ENCODE measurements at regions not wholly inside any gene's neighbourhood (a gene's known extent, or its start where the extent isn't known, plus 50 kb on each side); places are given as distances from the start of the nearest gene placed in this dataset.

DNA sequence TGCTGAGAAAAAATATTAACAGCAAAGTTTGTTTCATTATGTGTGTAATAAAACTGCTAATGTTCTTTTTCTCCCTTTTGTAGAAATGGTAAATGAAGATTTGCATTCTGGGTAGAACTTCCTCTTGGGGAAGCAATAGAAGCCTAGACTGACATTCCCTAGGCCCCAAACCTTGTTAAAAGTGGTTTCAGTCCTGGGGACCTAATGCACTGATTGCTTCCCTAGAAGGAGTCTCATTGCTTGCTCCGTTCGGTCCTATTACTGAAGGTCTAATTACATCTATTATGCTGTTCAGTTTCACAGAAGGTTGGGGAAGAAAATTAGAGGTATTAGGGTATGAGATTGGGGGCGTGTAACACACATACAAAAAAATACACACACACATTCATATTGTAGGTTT lies 893.8 kb downstream of the TLE4 start:
- DNase-seq (ENCODE audit: low read depth): no peak

DNA sequence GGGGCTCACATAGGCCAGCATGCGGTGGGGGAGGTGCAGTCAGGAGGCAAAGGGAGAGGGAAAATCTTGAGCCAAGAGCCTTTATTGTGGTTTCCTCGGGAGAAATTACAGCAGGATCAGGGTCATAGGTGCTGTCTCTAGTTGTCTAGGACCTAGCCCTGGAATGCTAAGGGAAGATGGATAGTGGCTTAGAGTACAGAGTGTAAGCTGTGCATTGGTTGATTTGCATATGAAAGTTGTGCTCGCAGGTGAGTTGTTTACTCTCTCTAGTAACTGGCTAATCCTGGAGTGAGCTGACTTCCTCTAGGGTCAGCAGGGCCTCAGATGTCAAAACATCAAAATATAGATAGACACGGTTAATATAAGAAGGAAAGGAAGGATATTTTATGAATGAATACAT lies 877.7 kb downstream of the TLE4 start:
- no peak for DNase-seq (ENCODE audit: low read depth)

DNA sequence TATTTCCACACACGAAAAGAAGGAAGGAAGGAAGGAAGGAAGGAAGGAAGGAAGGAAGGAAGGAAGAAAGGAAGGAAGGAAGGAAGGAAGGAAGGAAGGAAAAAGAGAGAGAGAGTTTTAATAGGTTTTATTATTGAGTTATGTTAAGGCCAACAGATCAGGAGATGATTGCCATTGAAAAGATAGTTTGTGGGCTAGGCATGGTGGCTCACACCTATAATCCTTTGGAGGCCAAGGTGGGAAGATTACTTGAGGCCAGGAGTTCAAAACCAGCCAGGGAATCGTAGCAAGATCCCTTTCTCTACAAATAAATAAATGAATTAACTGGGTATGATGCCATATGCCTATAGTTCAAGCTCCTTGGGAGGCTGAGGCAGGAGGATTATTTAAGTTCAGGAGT lies 877.2 kb downstream of the TLE4 start:
- no peak for DNase-seq (ENCODE audit: low read depth)

DNA sequence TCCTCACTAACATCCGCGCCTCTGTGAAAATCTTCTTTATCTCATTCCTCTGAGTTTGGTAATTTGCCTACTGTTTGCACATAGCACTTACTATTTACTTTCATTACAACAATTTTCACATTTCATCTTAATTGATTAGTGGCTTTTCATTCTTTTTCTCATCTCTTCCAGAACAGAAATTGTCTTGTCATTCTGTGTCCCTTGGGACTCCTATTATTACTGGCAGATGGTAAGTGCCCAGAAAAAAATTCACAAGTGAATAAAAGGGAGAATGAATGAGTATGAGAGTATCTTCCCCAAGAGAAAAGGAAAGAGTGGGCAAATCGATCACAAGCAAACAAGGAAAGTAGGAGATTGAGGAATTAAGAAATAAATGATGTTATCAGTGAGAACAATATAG lies 876.1 kb downstream of the TLE4 start:
- DNase-seq (ENCODE audit: low read depth): no peak

DNA sequence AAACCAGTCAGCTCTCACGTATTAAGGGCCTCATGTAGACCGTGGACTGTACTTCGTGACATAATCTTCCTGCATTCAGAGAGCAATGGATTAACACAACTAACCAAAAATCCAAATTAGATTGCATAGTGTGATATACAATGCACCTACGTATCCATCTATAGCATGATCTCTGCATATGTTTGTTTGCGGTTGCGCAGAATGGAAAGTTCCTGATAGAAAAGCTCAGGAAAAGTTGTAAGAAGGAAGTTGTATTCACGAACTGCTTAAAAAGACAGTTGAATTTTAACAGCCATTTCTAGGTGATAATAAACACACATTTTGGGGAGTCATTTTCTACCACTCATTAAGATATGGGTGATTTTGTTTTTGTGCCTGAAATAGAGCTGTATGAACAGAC lies 869.0 kb downstream of the TLE4 start:
- no peak for DNase-seq (ENCODE audit: low read depth)

DNA sequence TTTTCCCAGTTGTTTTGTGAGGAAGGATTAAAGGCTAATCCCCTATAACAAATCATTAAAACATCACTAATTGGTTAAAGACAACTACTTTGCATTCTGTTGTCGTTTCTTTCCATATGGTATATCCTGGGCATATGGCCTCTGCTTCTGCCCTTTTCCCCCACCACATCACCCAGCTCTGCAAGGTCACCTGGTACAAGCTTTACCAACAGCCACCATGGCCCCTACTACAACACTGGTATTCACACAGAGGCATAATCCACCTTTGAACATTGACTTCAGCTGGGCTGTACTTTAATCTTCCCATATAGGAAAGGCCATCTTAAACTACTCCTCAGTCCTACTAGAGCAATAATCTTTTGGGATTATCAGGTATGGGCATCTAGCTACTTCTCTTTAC lies 866.1 kb downstream of the TLE4 start:
- DNase-seq (ENCODE audit: low read depth): no peak

DNA sequence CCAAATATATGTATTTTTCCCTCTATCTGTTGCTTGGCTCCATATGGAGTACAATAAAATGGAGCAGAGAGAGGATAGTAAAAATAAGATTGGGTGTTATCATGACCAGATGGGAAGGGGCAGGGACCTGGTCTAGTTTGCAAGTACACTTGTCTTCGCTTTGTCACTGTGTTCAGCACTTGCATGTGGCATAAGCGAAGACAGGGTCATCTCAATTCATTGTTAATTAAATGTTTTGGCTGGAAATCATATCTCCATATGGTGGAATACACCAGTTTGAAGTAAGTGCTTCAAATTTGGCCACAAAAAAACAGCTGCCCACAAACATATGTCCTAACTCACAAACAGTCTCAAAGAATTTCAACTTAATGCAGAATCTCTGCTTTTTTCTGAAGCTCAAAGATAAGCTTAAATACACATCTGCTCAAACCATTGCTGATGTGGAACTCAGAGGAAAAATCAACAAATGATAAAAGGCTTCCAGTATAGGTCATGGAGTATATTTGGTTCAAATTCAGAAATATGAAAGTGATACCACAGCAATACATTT lies 865.4 kb downstream of the TLE4 start:
- DNase-seq (ENCODE audit: low read depth): no peak

DNA sequence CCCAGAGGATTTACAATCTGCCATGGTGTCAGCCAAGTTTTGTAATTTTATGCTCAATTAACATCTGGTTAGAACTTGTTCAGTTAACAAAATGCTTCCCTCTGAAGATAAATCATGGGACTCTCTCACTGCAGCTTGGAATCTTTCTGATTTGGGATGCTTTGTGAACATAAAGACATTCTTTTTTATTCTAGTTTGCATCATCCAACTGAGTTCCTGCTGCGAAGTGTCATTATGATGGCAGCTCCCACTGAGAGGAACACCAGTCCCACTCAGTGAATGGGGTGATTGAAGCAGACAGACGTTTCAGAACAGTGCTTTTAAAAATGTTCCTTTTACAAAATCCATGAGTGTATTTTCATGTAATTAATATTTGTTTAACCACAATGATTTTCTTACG lies 863.8 kb downstream of the TLE4 start:
- DNase-seq (ENCODE audit: low read depth): no peak

DNA sequence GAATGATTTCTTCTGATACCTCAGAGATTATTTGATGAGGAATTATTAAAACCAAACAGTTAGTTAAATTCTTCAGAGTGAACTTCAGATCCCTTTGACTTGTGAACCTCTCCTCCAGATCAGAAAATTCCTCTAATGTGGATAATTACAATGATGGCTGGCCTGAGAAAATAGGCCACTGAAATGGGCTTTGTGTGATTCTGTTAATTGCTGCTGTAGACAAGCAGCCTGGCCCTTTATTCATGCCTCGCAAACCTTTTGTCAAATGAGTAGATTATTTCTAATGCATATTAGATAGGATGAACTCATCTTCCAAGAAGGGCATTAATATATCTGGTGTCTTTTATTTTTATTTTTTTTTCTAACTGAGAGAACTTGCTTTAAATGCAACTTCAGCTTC lies 855.2 kb downstream of the TLE4 start:
- DNase-seq (ENCODE audit: low read depth): no peak

DNA sequence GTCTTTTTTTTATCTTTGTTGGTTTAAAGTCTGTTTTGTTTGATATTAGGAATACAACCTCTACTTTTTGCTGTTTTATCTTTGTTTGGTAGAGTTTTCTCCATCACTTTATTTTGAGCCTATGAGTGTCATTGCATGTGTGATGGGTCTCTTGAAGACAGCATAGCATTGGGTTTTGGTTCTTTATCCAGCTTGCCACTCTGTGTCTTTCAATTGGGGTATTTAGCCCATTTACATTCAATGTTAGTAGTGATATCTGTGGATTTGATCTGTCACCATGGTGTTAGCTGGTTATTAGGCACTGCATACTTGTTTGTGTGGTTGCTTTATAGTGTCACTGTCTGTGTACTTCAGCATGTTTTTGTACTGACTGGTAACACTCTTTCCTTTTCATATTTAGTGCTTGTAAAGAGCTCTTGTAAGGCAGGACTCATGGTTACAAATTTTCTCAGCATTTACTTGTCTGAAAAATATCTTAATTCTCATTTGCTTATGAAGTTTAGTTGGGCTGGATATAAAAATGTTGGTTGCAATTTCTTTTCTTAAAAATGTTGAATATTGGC lies 845.5 kb downstream of the TLE4 start:
- DNase-seq (ENCODE audit: low read depth): no peak

DNA sequence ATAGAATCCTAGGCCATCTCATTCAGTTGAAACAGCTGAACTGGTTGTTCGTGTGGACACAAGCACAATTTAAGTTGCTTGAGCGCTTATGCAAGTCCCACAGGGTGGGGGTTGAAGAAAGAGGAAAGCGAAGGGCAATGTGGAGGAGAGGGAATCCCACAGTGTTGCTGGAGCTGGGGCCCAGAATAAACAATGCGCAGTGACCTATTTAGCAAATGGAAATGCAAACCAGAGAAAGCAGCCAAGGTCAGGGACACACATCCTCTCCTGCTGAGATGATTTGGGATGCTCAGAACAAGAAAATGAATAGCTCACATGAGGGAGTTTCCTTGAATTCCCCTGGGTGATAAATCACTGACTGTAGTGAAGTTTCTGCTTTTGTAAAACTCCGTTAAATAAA lies 838.3 kb downstream of the TLE4 start:
- no peak for DNase-seq (ENCODE audit: low read depth)

DNA sequence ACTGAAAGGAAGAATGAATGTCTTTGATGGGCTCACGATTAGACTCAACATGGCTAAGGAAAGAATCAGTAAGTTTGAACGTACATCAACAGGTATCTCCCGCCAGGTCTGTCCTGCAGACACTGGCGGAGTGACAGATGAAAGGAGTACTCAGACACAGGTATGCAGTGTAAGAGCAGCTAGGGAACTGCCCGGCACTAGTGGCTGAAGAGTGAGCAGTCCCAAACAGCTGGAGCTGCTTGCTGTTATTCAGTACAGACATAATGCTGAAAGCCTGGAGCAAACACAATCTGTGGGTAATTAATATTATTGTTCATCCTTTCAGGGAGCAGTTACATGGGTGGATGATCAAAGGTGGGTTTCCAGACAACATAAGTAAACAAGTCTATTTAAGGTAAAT lies 835.5 kb downstream of the TLE4 start:
- no peak for DNase-seq (ENCODE audit: low read depth)

DNA sequence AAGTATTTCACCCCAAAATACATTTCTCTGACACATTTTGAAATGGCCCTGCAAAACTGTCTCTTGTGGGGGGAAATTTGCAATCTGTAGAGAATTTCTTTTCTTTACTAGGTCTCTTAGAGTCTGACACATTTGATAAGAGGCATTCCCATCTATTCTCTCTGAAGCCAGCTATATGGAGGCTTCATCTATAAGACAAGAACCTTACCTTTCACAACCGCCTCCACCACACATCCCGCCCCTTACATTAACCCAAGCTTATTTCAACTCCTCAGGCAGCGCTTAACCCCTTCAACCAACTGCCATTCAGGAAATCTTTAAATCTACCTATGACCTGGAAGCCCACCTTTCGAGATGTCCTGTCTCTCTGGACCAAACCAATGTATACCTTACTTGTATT lies 829.5 kb downstream of the TLE4 start:
- DNase-seq (ENCODE audit: low read depth): no peak

DNA sequence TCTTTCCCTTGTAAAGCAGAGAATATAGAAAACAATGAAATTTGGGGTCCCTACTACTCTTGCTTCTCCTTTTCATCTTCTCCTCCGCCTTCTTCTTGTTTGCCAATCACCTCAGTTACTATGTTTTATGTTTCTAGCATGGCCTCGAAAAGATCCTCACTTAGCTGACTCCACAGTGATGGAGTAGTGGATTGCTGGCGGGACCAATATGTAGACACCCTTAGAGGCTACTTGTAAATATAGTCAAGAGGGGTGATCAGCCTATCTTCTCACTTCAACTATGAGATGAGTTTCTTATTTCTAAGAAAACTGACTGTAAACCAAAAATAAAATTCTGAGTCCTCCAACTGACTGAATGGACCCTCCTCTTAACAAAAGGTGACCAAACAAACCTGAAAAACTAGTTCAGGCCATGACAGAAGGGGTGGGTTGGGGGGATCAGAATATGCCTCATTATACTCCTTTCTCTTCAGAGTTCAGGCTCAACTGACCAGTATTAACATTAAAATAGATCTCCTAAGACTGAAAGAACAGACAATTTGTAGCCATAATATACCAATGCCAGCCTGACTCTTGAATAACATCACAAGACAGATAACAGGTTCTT lies 829.0 kb downstream of the TLE4 start:
- DNase-seq (ENCODE audit: low read depth): no peak

DNA sequence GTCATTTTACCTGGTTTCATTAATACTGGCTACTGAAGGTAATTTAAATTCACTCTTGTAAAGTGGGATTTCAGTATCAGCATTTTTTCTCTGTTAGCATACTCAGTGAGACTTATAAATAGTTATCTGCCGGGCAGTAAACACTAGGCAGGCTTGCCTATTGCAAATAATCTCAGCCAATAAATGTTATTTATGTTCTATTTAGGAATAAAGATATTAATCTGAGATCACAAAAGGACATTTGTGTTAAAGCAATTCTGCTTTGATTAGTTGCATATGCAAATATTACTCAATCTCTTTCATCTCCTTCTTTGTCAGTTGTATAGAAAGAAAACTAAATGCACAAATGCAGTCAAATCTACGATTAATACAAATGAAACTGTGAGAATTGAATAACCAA lies 827.8 kb downstream of the TLE4 start:
- no peak for DNase-seq (ENCODE audit: low read depth)

DNA sequence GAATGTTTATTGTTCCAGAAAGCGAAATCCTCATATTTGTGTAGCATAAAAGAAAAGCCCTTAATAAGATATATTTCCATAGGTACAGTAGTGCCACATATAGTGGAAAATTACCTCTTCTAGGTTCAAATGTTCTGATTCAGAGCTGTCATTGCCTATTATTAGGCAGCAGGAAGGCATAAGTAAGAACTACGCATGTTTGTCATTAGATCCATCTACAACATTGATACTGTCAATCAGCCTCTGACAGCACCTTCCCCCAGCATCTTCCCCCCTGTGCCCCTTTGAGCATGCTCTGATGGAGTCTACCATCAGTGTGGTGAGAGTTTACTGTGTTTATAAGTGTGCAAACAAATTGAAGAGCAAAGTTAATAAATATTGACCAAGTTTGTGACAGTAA lies 816.1 kb downstream of the TLE4 start:
- DNase-seq (ENCODE audit: low read depth): no peak

DNA sequence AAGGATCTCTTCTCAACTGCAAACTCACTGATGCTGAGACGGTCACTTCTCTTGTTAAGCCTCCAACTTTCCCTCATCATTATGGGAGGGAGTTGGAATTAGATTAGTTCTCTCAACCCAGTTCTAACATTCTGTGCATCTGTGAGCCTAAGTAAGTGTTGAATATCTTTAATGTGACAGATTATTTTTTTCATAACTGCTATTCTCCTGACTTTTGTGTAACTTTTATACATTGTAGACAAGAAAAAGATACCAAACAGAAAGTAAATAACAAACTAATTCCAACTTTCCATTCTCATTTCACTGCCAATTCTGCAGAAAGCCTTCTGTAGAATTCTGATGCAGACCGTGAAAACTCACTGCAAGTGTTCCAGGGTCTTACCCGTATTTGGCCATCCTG lies 813.5 kb downstream of the TLE4 start:
- DNase-seq (ENCODE audit: low read depth): no peak

DNA sequence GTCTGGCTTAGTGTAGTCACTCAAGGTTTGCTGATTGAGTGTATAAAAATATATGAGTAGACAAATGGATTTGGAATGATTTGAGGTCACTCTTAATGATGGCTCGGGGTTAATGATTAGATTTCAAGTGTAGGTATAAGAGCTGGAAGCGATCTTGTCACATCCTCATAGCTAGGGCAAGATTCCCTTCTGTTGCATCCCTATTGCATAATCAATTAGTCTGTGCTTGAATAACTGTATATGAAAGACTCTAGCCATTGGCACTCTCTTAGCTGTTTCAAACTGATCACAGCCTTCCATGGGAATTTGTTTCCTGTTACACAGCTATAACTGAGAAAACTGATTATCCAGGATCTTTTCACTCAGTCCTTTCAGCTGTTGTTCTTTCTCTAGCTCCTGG lies 811.6 kb downstream of the TLE4 start:
- DNase-seq (ENCODE audit: low read depth): no peak

DNA sequence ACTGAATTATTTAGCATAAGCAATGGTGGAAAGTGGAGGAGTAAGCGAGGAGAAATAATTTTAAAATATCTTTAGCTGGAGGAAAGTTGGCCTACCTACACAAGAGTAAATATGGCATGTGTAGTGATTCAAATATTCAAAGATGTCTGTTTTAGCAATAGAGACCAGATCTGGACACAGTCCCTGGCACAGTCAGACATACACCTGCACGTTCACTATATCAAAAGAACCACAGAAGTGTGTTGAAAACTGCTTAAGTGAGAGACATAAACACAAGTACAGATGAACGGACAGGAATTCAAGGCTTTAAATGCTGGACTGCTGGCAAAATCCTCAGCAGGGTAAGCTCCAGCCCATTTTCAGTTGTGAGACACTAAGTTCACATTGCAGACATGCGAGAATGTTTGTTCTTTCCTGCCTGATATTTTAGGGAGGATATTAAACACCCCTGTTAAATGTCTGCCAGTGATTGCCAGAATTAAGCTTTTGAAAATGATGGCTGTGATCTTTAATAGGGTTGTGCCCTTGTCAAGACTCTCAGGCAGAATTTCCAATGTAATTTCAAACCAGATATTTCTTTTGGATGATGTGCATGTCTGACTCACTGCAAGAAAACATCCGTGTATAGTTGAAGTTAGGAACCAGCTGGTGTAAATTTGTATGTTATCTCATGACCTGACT lies 810.6 kb downstream of the TLE4 start:
- no peak for DNase-seq (ENCODE audit: low read depth)

DNA sequence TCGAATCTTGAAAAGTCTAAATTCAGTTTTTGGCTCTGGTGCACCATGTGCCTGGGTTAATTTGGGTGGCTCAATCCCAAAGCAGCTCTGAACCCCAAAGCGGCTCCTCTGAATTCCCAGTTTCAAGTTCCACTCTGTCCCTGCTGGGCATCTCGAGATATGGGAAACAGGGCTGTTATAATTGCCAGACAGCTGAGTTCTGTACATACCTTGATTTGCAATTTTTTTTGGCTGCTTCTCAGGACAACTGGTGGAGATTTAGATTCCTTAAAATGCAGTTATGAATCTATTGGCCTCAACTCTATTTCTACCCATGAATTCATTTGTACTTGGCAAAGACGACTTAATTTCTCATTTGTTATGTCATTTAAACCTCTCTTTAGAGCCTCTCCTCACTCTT lies 808.5 kb downstream of the TLE4 start:
- DNase-seq (ENCODE audit: low read depth): no peak

DNA sequence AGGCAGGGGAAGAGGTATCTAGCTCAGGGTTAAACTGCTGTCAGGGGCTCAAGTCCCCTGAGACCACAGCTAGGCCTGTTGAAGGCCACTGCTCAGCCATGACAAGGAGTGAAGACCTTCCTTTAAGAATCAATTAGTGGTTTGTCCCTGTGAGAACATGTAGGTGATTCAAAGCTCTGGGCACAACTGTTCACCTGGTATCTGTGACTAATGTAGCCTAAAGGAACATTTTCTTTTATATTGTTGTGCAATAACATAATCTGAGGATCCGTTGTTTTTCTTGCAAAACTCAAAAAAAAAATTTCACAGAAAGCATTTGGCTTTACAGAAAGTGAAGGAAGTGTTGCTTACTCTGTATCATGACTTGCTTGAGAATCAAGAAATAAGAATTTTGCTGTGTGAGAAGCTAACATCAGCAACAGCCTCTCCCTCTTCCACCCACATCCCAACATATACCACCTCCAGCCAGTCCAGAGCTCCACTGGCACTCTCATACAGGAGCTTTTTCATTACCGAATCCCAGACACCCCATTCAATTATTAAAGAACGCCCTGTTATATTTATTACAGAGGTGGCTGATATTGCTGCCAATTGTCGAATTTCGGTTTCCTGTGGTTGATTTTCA lies 807.0 kb downstream of the TLE4 start:
- DNase-seq (ENCODE audit: low read depth): no peak

DNA sequence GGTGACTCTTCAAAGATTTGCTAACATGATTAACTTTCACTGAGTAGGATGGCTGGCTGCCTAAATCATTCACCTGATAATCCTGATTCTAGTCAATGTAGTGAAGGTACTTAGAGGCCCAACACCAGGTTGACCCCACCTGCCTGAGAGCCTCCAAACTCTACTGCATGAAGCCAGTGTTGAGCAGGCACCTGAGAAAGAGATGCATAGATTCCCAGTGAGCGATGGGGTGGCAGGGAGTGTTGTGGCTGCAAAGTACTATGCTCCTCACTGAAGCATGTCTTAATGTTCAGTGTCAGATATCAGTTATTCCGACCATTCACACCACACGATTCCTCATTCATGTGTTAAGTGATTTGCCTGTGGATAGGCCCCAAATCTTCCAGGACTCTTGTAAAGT lies 804.4 kb downstream of the TLE4 start:
- DNase-seq (ENCODE audit: low read depth): no peak

DNA sequence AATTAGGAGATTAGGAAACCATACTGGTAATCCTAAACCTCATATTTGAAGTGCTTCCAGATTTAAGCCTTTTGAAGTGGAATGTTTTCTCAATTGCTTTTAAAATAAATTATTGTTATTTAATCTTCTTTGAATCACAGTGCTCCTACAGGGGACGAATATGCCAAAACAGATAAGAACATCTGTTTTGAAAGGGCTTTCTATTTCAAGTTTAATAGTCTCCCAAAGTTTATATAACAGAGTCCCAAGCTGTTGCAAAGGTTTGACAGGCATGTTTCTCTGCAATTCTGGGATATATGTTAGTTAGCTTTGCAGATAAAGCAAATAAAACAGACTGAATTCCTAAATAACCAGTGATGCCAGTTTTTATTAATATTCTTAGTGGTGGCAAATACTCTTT lies 803.7 kb downstream of the TLE4 start:
- DNase-seq (ENCODE audit: low read depth): no peak

Data from activated T-cell treated with anti-CD3 and anti-CD28 coated beads for 48 hours (primary cell).